Right hindlimb (tissue), 1 donor: ENCODE measurements at regions not wholly inside any gene's neighbourhood (a gene's known extent, or its start where the extent isn't known, plus 50 kb on each side); places are given as distances from the start of the nearest gene placed in this dataset.
A peak's percentile ranks its signal among the peaks of the same experiment; 100 is the strongest.

Source experiments
- DNase-seq: peaks from one replicate; pipeline ENCODE4 v3.0.0-alpha.2; 2018

- no peak for DNase-seq
These were observed 55.2 kb upstream of the CBLN4 start for GRCh38 chr20:56060486-56060885.

DNA sequence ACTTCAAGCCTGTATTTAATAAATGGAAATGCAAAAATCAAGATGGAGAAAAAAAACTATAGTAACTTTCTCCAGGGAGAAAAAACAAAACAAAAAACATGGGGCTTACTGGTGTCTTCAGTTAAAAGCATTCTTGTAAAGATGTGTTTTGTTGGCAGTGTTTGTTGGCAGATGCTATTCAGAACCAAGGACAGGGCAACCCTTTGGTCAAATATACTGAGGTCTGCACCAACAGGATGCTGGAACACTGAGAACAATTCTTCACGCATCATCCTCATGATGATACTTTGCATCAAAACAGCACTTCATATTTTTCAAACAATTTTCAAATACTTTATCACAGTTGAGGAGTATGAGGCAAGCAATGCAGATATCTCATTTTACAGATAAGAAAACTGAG lies 63.7 kb upstream of the CBLN4 start:
- DNase-seq: no peak

- DNase-seq: no peak
These were observed 66.8 kb upstream of the CBLN4 start for GRCh38 chr20:56072165-56072564.

- DNase-seq: no peak
These were observed 83.1 kb upstream of the CBLN4 start for GRCh38 chr20:56088375-56088774.

DNA sequence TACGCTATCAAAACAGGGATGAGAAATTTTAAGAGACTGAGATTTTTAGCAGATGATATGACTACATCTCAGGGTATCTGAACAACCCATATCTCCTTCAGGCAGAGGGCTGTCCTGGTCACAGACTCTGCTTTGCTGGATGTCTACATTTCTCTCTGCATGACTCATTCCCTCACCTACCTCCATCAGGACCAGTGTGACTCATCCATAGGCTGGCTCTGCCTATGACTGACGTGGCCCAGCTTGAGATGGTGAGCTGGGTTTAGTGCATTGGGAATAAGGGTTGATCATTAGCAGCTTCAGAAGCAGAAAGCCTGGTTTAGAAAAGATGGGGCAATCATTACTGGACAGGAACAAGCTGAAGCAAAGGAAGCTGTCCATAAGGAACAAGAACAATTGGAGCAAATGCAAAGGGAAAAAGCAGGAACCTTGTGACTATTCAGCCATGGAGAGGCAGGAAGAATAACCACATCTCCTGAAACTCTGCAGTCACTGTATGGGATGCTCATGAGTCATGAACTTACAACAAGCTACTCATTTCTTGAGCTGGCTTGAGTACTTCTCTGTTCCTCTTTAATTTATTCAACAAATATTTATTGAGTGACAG lies 86.4 kb upstream of the CBLN4 start:
- no peak for DNase-seq

- DNase-seq: no peak
These were observed 88.9 kb upstream of the CBLN4 start for GRCh38 chr20:56094228-56094627.

GRCh38 chr20:56098981-56099500 lies 93.7 kb upstream of the CBLN4 start:
- no peak for DNase-seq

- no peak for DNase-seq
These were observed 106.8 kb upstream of the CBLN4 start for GRCh38 chr20:56111961-56112730.

GRCh38 chr20:56117350-56117749 lies 112.0 kb upstream of the CBLN4 start:
- DNase-seq: no peak

GRCh38 chr20:56121850-56122249 lies 116.5 kb upstream of the CBLN4 start:
- DNase-seq: no peak

DNA sequence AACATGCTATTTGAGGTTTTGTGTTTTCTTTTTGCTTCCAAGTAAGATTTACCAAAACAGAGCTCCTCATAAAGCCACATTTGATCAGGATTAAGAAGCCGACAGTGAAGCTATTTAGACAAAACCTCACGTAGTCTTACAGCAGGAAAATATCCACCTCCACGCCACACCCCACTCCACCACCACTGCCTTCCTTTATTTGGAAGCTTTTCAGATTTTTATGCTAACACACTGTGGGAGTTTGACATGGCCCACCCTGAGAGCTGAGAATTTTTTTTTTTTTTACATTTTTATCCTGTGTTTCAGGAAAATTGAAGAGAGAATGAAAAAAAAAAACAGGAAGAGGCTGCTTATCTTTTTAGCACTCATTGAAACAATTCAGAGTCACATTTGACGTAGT lies 104.8 kb upstream of the MC3R start:
- DNase-seq: no peak

DNA sequence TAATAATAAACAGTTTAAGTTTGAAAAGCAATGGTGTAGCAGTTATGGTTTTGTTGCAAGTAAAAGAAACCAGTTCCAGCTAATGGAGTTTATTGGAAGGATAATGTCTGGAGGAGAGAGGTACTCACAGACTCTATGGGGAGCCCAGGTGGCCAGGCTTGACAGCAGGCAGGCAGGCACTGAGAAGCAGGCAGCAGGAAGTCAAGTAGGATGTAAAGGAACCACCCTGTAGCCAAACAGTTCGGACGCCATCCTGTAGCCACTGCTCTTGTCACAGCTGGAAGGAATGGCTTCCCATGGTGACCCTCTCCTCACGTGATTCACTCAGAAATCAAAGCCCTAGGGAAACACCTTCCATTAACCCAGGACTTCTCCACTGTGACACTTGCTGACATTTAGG lies 96.7 kb upstream of the MC3R start:
- DNase-seq: no peak

- DNase-seq: no peak
These were observed 94.6 kb upstream of the MC3R start for GRCh38 chr20:56153926-56154325.

DNA sequence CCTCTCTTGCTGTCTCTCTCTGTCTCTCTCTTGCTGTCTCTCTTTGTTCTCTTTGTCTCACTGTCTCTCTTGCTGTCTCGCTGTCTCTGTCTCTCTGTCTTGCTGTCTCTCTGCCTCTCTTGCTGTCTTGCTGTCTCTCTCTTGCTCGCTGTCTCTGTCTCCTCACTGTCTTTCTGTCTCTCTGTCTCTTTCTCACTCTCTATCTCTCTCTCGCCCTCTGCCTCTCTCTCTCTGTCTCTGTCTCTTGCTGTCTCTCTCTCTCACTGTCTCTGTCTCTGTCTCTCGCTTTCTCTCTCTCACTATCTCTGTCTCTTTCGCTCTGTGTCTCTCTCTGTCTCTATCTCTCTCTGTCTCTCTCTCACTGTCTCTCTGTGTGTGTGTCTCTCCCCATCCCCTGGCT lies 92.9 kb upstream of the MC3R start:
- no peak for DNase-seq

- no peak for DNase-seq
These were observed 90.9 kb upstream of the MC3R start for GRCh38 chr20:56157530-56158203.

DNA sequence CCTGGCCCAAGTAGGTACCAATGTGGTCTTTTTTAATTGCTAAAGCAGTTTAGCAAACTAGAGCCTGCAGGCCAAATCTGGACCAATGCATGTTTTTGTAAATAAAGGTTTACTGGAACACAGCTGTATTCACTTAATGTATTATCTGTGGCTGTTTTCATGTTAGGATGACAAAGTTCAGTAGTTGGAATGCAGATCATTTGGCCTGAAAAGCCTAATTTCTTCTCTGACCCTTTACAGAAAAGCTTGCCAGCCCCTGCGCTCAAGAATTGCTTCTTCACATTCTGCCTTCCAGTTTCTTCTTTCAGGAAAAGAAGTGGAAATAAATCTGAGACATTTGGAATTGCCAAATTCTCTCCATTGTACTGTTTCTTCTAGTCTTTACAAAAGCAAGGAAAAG lies 90.0 kb upstream of the MC3R start:
- DNase-seq: no peak

- DNase-seq: no peak
These were observed 87.6 kb upstream of the MC3R start for GRCh38 chr20:56160956-56161355.

- DNase-seq: no peak
These were observed 84.7 kb upstream of the MC3R start for GRCh38 chr20:56163806-56164205.

DNA sequence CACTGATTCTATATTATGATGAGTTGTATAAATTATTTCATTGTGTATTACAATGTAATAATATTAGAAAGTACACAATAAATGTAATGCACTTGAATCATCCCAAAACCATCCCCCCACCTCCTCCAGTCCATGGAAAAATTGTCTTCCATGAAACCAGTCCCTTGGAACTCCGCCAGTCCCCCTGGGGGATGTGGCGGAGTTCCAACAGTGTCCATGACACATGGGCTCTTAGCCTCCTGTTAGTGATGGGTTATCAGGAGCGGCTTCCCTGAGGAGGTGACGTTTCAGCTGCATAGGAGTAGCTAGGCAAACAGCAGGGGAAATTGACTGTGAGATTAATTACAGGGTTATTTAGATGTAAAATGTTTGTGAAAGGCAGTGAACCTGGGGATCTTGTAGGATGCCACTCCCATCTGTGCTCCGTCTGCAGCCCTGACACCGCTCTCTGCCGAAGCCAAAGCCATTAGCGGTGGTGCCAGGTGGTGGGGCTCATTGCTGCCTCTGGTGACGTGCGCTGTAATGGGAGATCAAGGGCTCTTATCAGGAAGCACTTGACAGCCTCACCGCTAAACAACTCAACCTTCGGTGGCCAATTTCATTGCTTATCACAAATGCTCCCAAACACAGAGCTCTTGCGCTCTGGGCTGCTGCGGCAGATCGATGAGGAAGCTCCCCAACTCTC lies 81.6 kb upstream of the MC3R start:
- no peak for DNase-seq

- no peak for DNase-seq
These were observed 77.2 kb upstream of the MC3R start for GRCh38 chr20:56171087-56172012.

- DNase-seq: no peak
These were observed 75.1 kb upstream of the MC3R start for GRCh38 chr20:56173438-56173837.

GRCh38 chr20:56174416-56174815 lies 74.1 kb upstream of the MC3R start:
- peak; percentile 16 for DNase-seq
